HG03139 (cell line): ENCODE measurements at regions not wholly inside any gene's neighbourhood (a gene's known extent, or its start where the extent isn't known, plus 50 kb on each side); places are given as distances from the start of the nearest gene placed in this dataset.

ENCODE experiments used
- ATAC-seq: cut with Tn5 transposase; IDR thresholded peaks from one replicate; pipeline ENCODE4 v1.9.1; 2021; ENCODE audit not compliant: unreplicated experiment

DNA sequence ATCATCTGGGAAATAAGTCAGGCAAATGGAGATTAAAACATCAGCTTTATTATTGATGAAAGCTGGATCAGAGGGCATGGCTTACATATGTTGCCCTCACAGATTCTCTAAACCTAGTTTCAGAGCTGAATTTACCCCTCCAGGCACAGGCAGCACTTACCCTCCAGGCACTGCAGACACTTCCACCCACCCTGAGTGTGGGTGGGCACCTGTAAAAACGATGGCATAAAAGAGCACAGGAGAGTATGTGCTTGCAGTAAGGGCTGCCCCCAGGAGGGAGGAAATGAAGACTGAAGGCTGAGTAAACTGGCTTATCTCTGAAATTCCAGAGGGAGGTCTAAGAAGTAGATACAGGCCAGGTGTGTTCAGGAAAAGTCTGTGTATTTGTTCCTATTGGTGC is 185.0 kb upstream of the HTR2A start:
- no peak for ATAC-seq

- no peak for ATAC-seq
These were observed 184.4 kb upstream of the HTR2A start for GRCh38 chr13:47081246-47081645.

DNA sequence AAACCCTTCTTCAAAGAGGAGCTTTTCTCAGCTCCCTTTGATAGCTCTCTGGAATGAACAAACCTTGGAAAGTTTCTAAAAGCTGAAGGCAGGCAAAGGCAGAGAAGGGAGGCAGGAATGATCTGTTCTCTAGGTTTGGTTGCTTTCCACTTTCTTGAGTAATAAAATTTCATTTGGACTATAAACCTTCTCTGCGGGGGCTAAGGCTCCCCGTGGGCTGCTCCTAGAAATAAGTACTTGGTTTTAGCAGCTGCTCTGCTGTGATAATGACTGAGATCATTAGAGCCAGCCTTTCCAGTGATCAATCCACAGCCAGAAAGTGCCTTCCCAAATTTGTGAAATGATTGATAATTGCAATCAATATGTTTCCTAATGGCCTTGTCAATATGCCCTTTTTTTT is 183.8 kb upstream of the HTR2A start:
- no peak for ATAC-seq

DNA sequence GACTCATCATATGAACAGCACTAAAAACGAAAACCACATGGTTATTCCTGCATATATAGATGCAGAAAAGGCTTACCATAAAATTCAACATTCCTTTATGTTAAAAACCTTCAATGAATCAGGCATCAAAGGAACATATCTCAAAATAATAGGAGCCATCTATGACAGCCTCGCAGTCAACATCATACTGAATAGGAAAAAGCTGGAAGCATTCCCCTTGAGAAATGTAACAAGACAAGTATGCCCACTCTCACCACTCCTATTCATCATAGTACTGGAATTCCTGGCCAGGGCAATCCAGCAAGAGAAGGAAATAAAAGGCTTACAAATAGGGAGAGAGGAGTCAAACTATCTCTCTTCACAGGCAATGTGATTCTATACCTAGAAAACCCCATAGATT is 179.6 kb upstream of the HTR2A start:
- no peak for ATAC-seq

- ATAC-seq, result no peak
These were observed 172.3 kb upstream of the HTR2A start for GRCh38 chr13:47069133-47069532.

DNA sequence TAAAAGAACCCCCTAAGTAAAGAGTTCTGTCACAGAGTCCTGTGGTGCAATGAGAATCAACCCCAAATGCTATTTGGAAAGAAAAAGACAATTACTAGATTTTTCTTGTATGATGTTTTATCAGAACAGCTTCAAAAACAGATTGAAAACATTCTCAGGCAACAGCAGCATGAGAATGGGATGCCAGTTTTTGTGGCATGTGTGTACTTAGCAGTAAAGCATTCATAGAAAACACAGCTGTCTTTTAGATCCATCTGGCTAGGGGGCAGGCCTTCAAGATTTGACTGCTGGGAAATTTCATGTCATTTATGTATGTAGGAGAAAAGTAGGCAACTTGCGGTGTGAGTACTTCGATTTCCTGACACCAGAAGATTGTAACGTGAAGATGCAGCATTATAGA is 170.5 kb upstream of the HTR2A start:
- ATAC-seq, result no peak

DNA sequence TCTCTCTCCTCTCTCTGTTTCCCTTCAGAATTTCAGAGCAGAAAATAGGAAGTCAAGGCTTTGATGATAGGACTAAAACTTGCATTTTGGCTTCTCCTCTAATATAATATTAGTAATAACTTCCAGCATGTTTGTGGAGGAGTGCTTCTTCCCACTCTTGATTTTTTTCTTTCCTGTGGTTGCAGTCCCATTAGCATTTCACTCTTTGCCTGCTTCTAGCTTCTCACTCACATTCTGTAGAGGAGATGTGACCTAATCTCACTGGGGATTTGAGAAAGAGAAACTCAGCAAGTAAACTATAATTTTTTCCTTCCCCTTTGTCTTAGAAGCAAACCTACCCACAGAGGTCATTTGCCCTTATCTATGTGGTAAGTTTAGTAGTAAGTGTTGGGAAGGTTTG is 169.4 kb upstream of the HTR2A start:
- ATAC-seq, result no peak

GRCh38 chr13:47064381-47064780 is 167.5 kb upstream of the HTR2A start:
- no peak for ATAC-seq

DNA sequence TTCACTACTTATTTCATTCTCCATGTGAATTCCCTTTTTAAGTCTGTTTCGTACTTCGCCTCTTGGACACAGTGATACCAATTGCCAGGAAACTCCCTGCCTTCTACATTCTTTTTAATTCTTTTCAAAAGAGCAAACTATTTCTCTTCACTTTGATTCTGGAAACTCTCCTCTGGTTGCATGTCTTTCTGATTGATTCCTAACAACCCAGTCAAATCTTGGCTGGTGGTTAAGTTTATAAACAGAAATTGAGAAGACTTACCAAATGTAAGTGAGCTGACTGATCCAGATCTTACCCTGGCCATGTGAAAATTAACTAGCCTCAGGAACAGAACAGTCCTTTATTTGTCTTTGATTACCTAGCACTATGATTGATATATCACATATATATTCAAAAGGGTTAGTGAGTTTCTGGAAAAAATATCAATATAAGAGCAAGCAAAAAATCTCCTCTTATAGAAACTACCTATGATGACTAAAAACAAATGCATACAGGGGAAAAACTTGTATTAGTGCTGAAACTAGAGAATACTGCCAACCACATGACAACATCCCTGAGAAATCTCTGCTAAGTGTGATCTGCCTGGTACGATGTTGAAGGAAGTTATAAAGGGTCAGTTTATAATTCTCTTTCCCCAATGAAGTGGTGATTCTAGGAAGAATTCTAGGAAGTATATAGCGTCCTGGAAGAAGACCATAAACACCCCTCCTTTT is 152.6 kb upstream of the HTR2A start:
- ATAC-seq, result no peak

GRCh38 chr13:47046706-47047105 is 149.9 kb upstream of the HTR2A start:
- no peak for ATAC-seq

GRCh38 chr13:47044842-47045241 is 148.0 kb upstream of the HTR2A start:
- ATAC-seq, result no peak

- no peak for ATAC-seq
These were observed 142.3 kb upstream of the HTR2A start for GRCh38 chr13:47039106-47039505.

GRCh38 chr13:47038188-47038587 is 141.3 kb upstream of the HTR2A start:
- no peak for ATAC-seq

- peak; percentile 99 for ATAC-seq
These were observed 139.6 kb upstream of the HTR2A start for GRCh38 chr13:47036294-47037008.

DNA sequence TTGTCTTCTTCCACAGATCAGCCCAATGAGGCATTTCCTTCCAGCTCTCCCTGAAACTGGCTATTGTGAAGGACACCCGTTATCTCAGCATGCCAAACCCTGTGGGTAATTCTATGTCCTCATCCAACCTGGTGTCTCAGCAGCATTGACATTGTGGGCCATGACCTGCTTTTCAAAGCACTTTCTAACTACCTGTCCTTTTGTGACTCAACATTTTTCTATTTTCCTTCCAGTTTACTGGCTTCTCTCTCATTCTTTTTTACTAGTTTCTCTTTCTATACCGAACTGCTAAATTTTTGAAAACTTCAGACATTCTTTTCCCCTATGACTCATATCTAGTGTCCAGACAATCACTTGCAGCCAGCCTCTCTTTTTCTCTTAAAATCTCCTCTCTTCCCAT is 136.4 kb upstream of the HTR2A start:
- ATAC-seq, result no peak

GRCh38 chr13:47027780-47028437 is 131.1 kb upstream of the HTR2A start:
- no peak for ATAC-seq

DNA sequence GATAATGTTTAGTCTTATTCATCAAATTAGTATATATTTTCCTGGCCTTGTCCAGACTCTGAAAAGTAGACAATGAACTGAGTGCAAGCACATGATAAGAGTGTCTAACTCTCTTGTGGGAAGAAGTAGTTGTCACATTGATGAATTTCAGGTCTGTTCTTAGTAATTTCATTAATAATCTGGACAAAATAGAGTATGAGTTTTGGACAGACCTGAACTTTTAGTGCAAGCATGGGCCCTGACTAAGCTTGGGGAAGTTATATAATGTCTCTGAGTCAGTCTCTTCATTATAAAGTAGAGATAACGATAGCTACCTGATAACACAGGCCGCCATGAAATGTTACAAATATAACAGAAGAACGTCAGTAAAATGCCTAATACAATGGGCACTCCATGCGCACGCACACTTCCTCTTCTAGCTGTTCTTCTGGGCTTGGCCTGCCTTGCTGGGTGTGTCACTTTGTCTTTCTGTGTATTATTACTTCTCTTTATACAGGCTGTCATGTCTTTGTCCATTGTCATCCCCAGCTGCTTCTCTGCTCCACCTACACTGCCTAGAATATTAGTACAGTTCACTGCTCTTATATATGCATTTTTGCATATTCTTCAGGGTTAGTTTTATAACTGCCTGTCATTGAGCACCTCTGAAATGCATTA is 129.1 kb upstream of the HTR2A start:
- no peak for ATAC-seq

- ATAC-seq, result no peak
These were observed 123.1 kb upstream of the HTR2A start for GRCh38 chr13:47019977-47020376.

- no peak for ATAC-seq
These were observed 120.6 kb upstream of the HTR2A start for GRCh38 chr13:47017476-47017875.

GRCh38 chr13:47008318-47008717 is 111.5 kb upstream of the HTR2A start:
- ATAC-seq, result no peak

GRCh38 chr13:47005756-47006414 is 109.0 kb upstream of the HTR2A start:
- ATAC-seq, result no peak
